Heart left ventricle (tissue), 16 donors: ENCODE measurements at regions not wholly inside any gene's neighbourhood (a gene's known extent, or its start where the extent isn't known, plus 50 kb on each side); places are given as distances from the start of the nearest gene placed in this dataset.

Experiments
- ATAC-seq, 4 donors: fragments of 200-7000 bp; cut with Tn5 transposase; one replicate each; pipeline ENCODE4 v1.9.1; 2020 to 2022; ENCODE audit warnings: moderate library complexity in 4 of 4, mild to moderate bottlenecking in 3 of 4, moderate number of reproducible peaks in 1 of 4
- DNase-seq, 5 donors: peaks; one replicate each; pipeline ENCODE4 v3.0.0-alpha.2; 2020
- H3K27ac ChIP-seq, 12 donors: fragments of 200-600 bp; sonication (generic) in 4 of 12; one replicate each; pipeline versions ENCODE4 v1.5.0 to v1.8.0; 2016 to 2022; ENCODE audit warnings: mild to moderate bottlenecking in 2 of 12
- H3K27me3 ChIP-seq, 9 donors: fragments of 200-600 bp; sonication (generic) in 2 of 9; one replicate each; pipeline versions ENCODE4 v1.5.1 to v1.8.0; 2016 to 2022; ENCODE audit warnings: mild to moderate bottlenecking in 3 of 9
- H3K36me3 ChIP-seq, 9 donors: fragments of 200-600 bp; sonication (generic) in 2 of 9; one replicate each; pipeline versions ENCODE4 v1.5.0 to v1.8.0; 2018 to 2022; ENCODE audit warnings: mild to moderate bottlenecking in 2 of 9
- H3K4me1 ChIP-seq, 12 donors: fragments of 200-600 bp; sonication (generic) in 4 of 12; one replicate each; pipeline versions ENCODE4 v1.5.0 to v1.8.0; 2016 to 2022; ENCODE audit warnings: mild to moderate bottlenecking in 3 of 12
- H3K4me3 ChIP-seq, 12 donors: fragments of 200-600 bp; sonication (generic) in 4 of 12; one replicate each; pipeline versions ENCODE4 v1.5.0 to v1.8.0; 2017 to 2022; ENCODE audit warnings: mild to moderate bottlenecking in 9 of 12, moderate library complexity in 4 of 12
- H3K9me3 ChIP-seq, 12 donors: fragments of 200-600 bp; sonication (generic) in 4 of 12; one replicate each; pipeline versions ENCODE4 v1.5.0 to v1.8.0; 2016 to 2022; ENCODE audit warnings: mild to moderate bottlenecking in 1 of 12
- CTCF ChIP-seq, 12 donors: fragments of 200-600 bp; sonication (generic) in 4 of 12; IDR thresholded peaks; one replicate each; pipeline versions ENCODE4 v1.5.0 to v1.8.0; 2018 to 2022; ENCODE audit warnings: antibody characterized with exemption in 12 of 12, mild to moderate bottlenecking in 5 of 12
- POLR2A ChIP-seq, 2 donors: fragments of 450-650 bp; IDR thresholded peaks; one replicate each; pipeline ENCODE4 v1.6.1; 2017; ENCODE audit warnings: antibody characterized with exemption in 2 of 2, mild to moderate bottlenecking in 2 of 2, moderate library complexity in 2 of 2
- WGBS, 4 donors: extraction: QIAGEN DNeasy Blood & Tissue Kit in 2 of 4; methylation state at CpG; one replicate each; pipeline versions ENCODE4 v1.1.5 to v1.1.7; 2013 to 2018; 5-methylcytosine and 5-hydroxymethylcytosine counted together
- intact Hi-C, 10 donors: fragments of 100-400 bp; cut with DNase I; formaldehyde crosslinking; loops; one replicate each; pipeline versions ENCODE4 v1.11.1 to v1.14.2; 2022
- donor health status: ischemic (EF 13 %, LVEDD 7.1; RV severe dilation, severe dysfunction).
- donor health status: healthy with polysubstance abuse.
- donor health status: DM: no; HTN: yes; CAD: no.
- donor health status: DM: no; HTN: no; CAD: no.
- donor health status: ischemic (EF 25% LVEDD 6.9; RV normal size, moderate dysfunction).
- donor health status: ischemic (EF 25% LVEDD 5.7; RV mildly dilated, moderate dysfunction).
- donor health status: healthy.
- donor health status: DM: yes; HTN: yes; CAD: no.
- donor health status: ischemic (EF 35%, LVEDD 5.7; RV mildly dilated, moderate dysfunction).
- donor health status: nonischemic (EF 11% LVEDD 7.7; RV severe dilation, severe dysfunction).
- donor health status: DM: yes; HTN: yes; CAD: no.
- donor health status: PGD.
- donor health status: ischemic (EF 29% LVEDD 5.4; RV normal size, mild dysfunction).
- donor health status: nonischemic (EF 23%, LVEDD 6.1; RV moderate dilation, normal function).

- DNase-seq (no peak), ATAC-seq (no peak)
- Histone ChIP-seq H3K27me3 (peaks cover 0 to 3% (median 0%) of the 10 kb centered on the region in 9 donors), H3K27ac (no peak overlapping the region), H3K36me3 (no peaks in the 10 kb centered on the region), H3K4me3 (no peak overlapping the region), H3K9me3 (no peaks in the 10 kb centered on the region), H3K4me1 (no peaks in the 10 kb centered on the region)
- intact Hi-C loops = no loop called here
- WGBS, 4 donors = 68 to 73% (median 72%) methylated on average over 18 to 20 of the region's 20 CpGs
- TF ChIP-seq CTCF (IDR thresholded peaks at IDR 0.05) (no peak), POLR2A (IDR thresholded peaks at IDR 0.05) (no peak)
Observed at GRCh38 chr11:131235328-131236298, 134.8 kb upstream of the NTM start.

GRCh38 chr11:131240421-131240820 lies 130.0 kb upstream of the NTM start:
- no peak for ATAC-seq
- intact Hi-C loops = loop anchor here in 4 of 10 donors (10.0 kb wide), 3 partner anchors 264 to 434 kb away; no protein-coding TSS in a partner anchor
- Histone ChIP-seq H3K36me3 (no peaks in the 10 kb centered on the region), H3K27ac (no peak overlapping the region), H3K27me3 (peaks cover 0 to 9% (median 0%) of the 10 kb centered on the region in 9 donors), H3K4me3 (no peak overlapping the region), H3K4me1 (no peaks in the 10 kb centered on the region), H3K9me3 (no peaks in the 10 kb centered on the region)
- 69 to 72% (median 72%) methylated on average over 7 of the region's 7 CpGs for WGBS, 4 donors
- TF ChIP-seq POLR2A (IDR thresholded peaks at IDR 0.05) (no peak), CTCF (IDR thresholded peaks at IDR 0.05) (no peak)
- DNase-seq = no peak

GRCh38 chr11:131242476-131243000 lies 127.9 kb upstream of the NTM start:
- no peaks in the 10 kb centered on the region for H3K9me3 ChIP-seq
- H3K27me3 ChIP-seq = peaks cover 0 to 20% (median 0%) of the 10 kb centered on the region in 9 donors
- DNase-seq (no peak), ATAC-seq (no peak)
- H3K4me1 ChIP-seq = no peaks in the 10 kb centered on the region
- H3K4me3 ChIP-seq = no peak overlapping the region
- WGBS, 4 donors = 73 to 94% (median 83%) methylated on average over 1 of the region's 1 CpG
- no peak overlapping the region for H3K27ac ChIP-seq
- TF ChIP-seq CTCF (IDR thresholded peaks at IDR 0.05) (no peak), POLR2A (IDR thresholded peaks at IDR 0.05) (no peak)
- no peaks in the 10 kb centered on the region for H3K36me3 ChIP-seq
- intact Hi-C loops = loop anchor here in 4 of 10 donors (10.0 kb wide), 3 partner anchors 262 to 432 kb away; no protein-coding TSS in a partner anchor

GRCh38 chr11:131246156-131246555 lies 124.3 kb upstream of the NTM start:
- Histone ChIP-seq H3K27ac (no peak overlapping the region), H3K4me1 (peaks cover 0 to 5% (median 0%) of the 10 kb centered on the region in 12 donors), H3K27me3 (peaks cover 0 to 32% (median 0%) of the 10 kb centered on the region in 9 donors), H3K36me3 (no peaks in the 10 kb centered on the region), H3K4me3 (no peak overlapping the region), H3K9me3 (no peaks in the 10 kb centered on the region)
- 7 to 14% (median 12%) methylated on average over 3 of the region's 3 CpGs for WGBS, 4 donors
- no peak for ATAC-seq
- intact Hi-C loops = loop anchor here in 9 of 10 donors (5.0 to 10.0 kb wide), 6 partner anchors 256 to 429 kb away; no protein-coding TSS in a partner anchor
- DNase-seq = no peak
- no peak for TF ChIP-seq POLR2A (IDR thresholded peaks at IDR 0.05)
- TF ChIP-seq CTCF (IDR thresholded peaks at IDR 0.05) = no peak
